HG02970 (cell line): ENCODE measurements at regions not wholly inside any gene's neighbourhood (a gene's known extent, or its start where the extent isn't known, plus 50 kb on each side); places are given as distances from the start of the nearest gene placed in this dataset.
"Not testable (repeated sequence)": the region's sequence is repeated elsewhere in the genome, so short reads cannot be mapped to it uniquely, and the experiment has no call there.

Experiments
- ATAC-seq: cut with Tn5 transposase; IDR thresholded peaks from one replicate; pipeline ENCODE4 v1.9.1; 2021; ENCODE audit warnings: mild to moderate bottlenecking, moderate library complexity, moderate number of reproducible peaks; ENCODE audit not compliant: unreplicated experiment, low FRiP score

DNA sequence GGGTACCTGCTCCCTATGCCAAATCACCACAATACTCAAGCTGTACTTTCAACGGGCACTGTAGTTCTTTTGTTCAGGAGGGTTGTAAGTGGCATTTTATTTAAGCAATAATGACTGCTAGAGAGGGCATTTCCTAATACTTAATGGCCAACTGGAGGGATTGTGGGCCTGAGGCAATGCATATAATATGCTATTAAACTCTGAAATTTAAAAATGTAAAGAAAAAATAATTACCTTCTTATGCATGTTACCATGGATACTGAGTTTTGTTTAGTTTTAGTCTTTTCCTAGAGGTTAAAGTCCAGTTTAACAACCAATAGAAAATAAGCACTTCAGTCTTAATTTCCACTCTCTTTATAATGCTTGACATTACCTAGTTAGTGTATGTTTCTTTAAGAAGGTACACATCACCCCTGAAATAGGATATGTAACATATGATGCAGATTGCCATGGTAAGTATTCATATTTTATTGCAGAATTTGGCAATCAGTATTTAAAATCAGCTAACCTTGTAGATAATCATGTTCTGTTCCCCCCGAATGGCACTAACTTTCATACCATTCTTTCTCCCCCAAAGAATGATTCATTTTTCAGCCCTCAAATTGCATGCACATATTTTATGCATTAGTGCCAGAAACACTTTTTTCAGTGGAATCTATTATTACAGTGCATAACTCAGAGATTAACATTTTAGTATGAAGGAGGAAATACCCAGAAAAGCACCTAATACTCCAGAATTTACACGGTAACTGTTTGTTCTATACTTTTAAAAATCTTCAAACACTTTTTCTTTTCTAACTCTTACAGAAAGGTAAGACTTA is 90.3 kb upstream of the ZNF438 start:
- no peak for ATAC-seq

DNA sequence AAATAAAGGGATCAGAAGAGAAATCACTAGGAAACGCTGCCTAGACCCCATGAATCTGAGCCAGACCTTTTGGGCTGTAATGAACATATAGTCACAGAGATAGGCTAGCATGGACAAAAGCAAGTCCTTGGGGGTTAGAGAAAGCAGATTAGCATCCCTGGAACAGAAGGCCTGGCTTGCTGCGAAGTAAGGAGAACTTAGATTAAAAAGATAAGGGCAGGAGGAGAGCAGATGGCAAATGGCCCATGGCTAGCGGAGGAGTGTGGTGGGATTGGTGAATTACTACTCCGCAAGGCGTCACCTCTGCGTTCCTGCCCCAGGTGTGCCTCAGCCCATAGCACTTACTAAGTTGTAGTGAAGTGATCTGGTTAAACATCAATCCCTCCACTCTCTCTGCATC is 92.3 kb upstream of the ZNF438 start:
- ATAC-seq, result no peak

DNA sequence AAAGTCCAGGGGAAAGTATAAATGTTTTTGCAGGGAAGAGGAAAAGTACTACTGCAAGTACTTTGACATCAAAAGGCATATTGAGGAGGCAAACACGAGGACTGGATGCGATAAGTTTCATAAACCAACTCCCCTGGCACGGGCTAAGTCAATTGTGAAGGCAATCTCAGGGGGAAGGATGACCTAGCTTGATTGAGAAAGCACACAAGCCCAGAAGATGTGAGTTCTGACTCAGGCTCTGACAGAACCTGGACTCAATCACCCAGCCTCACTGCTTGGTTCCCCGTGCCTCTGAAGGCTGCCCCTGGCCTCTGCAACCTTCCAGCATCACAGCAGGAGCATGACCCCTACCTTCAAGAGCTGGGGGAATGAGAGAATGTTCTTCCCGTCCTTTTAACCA is 93.2 kb upstream of the ZNF438 start:
- ATAC-seq, result no peak

DNA sequence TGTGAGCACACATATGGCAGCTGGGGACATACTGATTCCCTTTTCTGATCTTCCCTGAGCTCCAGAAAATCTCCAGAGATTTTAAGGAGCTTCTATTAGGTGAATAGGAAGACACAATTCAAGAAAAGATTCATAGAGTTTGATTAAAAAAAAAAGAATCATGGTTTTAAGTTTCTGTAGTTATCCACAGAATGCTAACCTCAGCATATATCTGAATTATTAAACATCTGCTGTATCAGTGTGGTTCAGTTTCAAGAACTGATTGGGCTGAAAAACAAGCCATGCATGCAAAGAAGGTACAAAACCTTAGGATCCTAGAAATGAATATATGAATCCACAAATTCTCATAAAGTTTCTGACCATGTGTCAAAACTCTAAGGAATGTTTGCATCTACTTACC is 94.1 kb upstream of the ZNF438 start:
- ATAC-seq, result no peak

DNA sequence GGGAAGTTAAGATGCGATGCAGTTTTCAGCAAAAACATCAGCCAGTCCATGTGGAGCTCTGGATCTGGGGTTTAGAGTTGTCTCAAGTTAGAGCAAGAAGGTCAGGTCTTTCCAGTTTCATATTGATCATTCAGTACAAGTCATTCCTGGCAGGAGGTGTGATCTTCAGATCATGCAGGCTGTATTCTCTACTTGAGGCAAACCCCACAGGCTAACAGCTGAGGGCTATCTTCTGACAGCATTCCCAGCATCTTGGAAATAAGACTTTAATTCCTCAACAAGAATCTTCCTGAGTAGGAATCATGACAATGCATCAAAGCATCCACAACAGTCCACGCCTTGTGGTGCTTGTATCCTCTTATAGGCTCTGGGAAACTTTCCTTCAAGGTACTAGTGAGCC is 94.9 kb upstream of the ZNF438 start:
- no peak for ATAC-seq

DNA sequence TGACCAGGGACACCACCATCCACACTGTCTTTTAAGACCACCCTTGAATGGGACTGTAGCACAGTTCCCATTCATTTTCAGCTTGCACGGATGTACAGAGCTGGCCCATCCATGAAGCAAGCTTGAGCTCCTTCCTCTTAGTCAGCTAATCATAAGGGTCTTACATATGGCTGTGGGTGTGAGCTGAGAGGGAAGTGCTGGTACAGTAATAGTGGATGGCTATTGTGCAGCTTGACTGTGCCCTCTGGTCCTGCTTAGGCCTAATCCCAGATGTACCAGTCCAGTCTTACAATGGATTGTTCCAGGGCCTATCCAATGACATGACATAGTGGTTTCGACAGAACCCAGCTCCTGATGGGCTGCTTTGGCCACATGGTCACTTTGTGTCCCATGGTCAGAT is 96.9 kb upstream of the ZNF438 start:
- ATAC-seq, result no peak

DNA sequence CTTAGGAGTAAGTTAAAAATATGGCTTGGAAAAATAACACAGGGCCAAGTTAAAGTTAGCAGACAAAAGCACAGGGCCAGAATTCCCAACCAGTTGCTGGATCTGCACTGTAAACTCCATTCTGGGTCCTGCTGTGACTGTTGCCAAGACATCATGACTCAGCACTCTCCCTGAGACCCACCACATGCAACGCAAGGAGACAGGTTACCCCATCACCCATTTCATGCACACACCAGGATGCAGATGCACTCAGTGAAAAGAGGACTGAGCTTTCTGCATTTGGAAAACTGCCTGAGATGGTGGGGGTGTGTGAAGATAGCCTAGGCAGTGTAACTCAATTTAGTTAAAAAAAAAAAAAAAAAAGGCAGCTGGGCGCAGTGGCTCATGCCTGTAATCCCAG is 97.6 kb upstream of the ZNF438 start:
- ATAC-seq, result no peak

DNA sequence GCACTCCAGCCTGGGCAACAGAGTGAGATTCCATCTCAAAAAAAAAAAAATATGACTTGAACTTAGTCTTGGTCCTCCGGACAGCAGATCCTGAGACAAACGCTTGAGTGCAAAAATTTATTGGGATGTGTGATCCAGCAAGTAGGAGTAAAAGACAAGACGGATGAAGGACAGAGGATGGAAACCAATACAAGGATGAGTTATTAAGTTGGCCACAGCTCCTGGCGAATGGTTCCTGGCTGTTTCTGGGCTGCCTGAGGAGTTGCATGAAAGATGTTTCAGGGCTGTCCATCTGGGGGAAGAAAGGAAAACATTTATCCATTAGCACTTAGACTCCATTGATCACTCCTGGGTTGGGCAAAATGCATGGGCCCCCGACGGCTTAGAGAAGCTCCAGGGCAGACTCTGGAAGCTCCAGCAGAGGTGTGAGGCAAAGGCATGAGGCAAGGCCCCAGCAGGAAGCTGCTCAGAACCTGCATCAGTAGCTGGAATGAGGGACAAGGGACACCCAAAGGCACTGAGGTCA is 98.3 kb upstream of the ZNF438 start:
- no peak for ATAC-seq

DNA sequence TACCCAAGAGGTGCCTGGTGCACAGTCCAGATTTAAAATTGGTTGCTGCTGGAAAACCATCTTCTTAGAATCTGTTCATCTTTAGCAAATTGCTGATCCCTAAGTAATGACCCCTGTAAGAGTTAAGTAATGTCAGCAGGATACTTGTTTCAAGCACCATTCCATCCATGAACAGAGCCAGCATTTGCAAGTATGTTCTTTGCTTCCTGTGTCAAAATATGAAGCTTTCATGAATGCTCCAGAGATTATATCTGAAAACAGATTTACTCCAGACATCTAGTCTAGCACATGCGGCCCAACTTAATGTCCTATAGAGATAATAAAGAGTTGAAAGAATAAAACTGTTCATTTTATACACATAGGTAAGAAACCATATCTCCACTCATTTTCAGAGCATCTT is 98.7 kb upstream of the ZNF438 start:
- no peak for ATAC-seq

DNA sequence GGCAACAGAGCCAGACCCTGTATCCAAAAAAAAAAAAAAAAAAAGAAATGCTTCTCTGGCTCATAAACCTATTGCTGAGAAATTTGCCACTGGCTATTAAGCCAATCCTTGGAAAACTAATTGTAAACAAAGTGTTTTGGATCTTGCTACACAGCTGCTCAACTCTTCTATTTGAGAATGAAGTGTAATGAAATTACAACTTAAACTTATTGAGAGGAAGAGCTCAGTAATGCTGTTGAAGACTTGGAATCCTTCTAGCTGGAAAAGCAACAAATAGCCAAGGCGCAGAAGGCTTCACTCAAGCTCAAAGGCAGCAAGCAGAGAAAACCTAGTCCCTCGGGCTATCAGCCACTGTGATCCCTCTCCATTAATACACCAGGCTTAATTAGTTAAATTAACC is 99.6 kb upstream of the ZNF438 start:
- no peak for ATAC-seq

DNA sequence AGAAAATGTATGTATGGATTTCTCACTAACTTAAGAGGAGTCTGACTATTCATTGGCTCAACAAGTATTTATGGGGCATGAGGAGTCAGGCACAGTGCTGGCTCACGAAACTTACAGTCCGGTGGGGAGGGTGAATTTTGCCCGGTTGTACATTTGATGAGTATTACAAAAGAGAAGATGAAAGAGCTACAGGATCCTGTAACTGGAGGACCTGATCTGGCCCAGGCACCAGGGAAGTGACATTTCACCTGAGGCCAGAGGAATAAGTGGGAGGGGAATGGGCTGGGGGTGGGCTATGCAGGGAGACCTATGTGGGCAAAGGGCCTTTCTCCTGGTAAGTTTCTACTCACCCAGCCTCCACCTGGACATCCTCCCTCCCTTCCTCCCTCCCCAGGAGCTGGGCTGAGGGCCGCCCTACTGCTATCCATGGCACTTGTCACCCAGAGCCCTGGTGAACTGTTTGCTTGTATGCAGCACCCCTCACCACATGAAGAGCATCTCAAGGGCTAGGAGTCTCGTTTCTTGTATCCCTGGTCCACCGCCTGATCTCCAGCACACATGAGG is 101.1 kb upstream of the ZNF438 start:
- ATAC-seq, result no peak

DNA sequence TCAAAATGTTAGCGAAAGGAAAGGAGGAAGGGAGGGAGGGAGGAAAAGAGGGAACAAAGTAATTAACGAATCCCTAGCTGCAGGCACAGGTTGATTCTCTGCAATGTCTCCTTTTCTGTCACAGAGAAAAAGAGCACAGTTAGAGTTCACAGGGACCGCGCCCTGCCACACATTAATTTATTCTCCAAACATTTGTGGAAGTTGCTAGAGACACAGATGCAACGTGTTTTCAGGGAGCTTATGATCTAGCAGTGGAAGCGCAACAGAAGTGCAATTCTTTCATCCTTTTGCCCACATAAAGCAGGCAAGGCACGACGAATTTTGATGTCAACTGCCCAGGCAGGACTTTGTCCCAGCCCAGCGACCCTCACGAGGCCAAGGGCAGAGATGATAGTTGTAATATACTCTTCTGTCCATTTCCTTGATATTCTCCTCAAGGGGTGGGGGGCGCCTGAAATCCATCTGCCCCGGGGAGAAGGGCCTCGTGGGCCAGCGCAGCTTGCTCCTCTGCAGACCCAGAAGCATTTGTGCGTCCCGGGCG is 101.7 kb upstream of the ZNF438 start:
- no peak for ATAC-seq

DNA sequence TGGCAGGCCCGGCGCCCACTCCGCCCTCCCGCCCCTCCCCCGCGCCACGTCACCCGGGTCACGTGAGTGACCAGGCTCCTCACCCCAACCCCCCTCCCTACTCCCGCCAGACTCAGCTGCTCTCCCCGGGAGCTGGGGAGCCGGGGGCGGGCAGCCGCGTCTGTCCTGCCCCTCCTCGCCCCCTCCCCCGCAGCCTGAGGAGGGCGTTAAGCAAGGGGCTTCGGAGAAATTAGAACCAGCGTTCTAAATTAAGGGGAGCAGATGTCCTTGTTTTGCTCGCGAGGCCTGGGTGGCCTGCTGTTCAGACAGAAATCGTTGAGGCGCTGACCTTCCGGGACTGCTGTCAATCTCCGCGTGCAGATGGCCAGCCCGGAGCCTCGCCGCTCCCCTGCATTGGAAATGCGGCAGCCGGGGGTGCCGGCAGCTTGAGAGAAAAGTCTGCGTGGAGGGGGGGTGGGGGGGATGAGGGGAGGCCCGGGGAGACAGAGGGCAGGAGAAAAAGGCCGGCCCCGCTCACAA is 102.2 kb upstream of the ZNF438 start:
- no peak for ATAC-seq

DNA sequence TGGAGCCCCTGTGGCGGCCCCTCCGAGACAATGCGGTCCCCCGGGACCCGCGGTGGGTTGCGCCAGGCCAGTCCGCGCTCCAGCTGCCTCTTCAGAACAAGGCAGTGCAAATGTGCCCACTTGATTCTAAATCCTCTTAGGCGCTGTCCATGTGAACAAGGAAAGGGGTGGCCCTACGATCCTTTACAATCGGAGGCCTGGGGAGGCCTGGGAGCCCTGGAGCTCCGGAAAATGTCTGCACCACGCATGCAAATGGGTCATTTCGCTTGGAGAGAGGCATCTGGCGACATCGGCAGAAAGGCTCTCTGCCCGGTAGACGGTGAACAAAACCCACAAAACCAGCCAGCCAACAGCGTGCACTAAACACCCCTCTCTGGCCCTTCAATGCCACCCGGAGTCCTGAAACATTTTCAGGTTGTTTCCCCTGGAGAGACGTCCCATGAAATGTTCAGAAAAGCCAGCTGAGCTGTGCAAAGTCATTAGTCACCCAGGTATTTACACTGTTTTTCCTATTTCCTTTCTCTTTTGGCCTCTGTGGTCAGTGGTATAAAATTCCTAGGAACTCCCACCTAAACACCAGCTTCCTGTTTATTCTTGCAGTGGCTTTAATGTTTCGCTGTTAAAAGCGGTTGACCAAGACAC is 102.8 kb upstream of the ZNF438 start:
- ATAC-seq, result no peak

DNA sequence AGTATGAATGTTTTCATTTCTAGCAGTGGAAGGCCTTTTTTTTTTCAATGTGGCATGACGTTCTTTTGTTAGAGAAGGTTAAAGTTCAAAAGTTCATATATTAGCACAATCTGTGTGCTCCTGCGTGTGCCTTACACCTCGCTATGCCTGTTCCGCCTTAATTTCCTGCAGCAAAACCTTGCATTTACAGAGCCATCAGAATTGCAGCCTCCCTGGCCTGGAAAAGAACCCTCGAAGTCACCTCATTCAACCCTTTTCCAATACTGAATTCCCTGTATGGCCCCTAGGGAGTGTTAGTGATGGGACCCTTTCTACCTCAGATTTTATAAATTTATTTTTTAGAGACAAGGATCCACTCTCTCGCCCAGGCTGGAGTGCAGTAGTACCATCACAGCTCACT is 103.5 kb upstream of the ZNF438 start:
- ATAC-seq, result no peak

DNA sequence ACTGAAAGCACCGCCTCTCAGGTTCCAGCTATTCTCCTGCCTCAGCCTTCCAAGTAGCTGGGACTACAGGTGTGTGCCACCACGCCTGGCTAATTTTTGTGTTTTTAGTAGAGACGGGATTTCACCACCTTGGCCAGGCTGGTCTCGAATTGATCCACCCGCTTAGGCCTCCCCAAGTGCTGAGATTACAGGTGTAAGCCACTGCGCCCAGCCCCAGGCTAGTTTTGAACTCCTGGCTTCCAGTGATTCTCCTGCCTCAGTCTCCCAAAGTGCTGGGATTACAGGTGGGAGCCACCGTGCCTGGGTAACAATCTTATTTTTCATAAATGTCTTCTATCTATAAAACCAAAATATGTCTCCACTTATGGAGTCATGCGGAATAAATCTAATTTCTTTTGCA is 104.1 kb upstream of the ZNF438 start:
- not testable (repeated sequence) for ATAC-seq

DNA sequence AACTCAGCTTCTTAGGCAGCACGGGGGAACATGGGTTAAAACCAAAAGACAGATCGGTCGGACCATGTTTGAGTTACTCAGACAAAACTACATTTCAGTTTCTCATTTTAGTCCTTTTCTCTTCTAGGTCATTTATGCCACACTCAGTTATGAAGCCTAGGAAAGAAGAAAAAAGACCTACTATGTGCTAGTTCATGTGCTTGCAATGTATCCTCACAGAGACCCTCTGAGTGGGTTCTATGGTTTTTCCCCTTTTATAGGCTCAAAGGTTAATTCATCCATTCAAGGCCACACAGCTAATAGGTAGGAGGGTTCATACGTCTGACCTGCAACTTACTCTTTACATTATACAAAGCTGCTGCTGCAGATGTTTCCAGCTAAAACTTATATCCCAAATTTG is 104.7 kb upstream of the ZNF438 start:
- no peak for ATAC-seq

DNA sequence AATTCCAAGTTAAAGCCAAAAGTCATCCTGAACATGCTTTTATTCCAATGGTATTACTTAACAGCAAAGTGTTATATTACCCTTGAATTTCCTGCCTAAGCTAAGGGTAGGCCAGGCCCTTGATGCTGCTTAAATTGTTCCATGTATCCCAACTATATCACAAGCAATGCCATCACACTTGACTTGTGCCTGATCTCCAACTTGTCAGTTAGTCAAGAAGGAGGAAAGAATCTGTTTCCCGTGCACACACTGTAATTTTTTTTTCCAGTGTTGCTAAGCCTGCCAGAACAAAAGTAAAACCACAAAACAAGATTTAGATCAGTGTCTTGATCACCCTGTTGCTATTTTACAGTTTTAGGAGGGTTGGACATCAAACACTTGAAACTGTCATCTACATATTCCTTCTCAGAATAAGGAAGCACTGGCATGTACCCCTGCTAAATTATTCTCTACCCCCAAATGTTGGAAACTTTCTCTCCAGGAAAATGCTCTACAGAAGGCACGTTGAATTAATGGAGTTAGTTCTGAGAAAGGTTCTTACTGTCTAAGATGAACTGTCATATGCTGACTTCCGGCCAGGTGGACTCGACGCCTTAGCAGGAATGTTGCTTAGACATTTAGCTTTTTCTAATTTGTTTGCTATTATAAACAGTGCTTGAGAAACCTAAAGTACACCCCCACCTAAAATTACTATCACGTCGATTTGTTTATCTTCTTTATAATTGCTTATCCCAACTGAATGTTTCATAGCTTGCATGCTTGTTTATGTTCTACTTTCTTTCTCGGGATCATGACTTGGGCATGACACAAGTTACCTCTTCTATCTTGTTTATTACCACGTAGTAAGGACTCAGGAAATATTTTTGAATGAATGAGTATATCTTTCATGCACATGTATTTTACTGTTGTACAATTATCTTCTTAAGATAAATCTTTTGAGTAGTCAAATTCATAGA is 105.5 kb upstream of the ZNF438 start:
- no peak for ATAC-seq

DNA sequence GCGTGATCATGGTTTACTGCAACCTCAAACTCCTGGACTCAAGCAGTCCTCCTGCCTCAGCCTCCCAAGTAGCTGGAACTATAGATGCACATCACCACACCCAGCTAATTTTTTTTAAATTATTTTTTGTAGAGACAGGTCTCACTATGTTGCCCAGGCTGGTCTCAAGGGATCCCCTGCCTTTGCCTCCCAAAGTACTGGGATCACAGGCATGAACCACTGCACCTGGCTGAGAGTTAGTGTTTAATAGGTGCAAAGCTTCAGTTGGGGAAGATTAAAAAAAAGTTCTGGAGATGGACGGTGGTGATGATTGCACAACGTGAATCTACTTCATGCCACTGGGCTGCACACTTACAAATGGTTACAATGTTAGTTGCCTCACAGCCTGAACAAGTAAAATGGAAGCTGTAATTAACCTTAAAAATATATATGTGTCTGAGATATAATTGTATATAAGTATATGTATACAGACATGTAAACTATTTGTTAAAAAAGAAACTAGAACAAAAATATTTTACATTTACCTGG is 106.4 kb upstream of the ZNF438 start:
- ATAC-seq, result no peak

DNA sequence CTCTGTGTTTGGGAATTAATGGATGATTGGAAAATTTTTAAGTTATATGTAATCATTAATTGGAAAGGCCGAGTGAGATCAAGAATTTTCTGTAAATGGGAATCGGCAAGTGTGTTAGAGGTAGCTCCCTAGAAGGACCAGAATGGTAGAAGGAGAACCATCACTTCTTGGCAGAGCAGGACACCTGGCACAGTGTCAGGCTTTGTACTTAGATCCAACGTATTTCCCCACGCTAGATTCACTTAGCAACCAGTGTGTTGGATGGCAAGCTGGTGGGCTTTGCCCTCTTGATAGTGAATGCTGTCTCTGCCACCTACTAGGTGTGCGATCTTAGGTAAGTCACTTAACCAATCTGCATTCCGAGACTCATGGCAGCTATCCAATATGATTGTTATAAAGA is 107.8 kb upstream of the ZNF438 start:
- no peak for ATAC-seq
